ENCODE measurements at regions not wholly inside any gene's neighbourhood (a gene's known extent, or its start where the extent isn't known, plus 50 kb on each side); places are given as distances from the start of the nearest gene placed in this dataset.

DNA sequence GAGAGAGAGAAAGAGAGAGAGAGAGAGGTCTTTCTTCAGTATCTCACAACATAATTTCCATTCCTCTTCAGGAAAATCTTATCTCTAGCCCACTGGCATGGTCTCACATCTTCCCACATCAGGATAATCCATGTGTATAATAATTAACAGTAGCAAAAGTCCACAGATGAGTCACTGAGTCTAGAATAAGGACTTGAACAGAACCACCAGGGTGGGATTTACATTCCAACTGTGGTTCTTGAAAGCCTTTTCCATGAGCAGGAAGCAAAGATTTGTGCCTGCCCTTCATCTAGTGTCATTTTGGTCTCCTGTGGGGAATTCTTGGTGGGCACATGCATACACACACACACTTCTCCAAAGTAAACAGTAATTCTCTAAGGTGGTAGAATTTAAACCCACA, 107.1 kb upstream of the TCF4 start:
- Histone ChIP-seq H3K4me1 (no peaks in the 10 kb centered on the region), H3K27ac (no peak overlapping the region), H3K9me3 (no peaks in the 10 kb centered on the region), H3K27me3 (no peaks in the 10 kb centered on the region), H3K4me3 (no peak overlapping the region), H3K36me3 (no peaks in the 10 kb centered on the region)
- no peak for TF ChIP-seq POLR2A (IDR thresholded peaks at IDR 0.05)
- TF ChIP-seq EP300 (IDR thresholded peaks at IDR 0.05): no peak
- no peak for TF ChIP-seq POLR2AphosphoS5 (IDR thresholded peaks at IDR 0.05)
- TF ChIP-seq, protein P1, sequence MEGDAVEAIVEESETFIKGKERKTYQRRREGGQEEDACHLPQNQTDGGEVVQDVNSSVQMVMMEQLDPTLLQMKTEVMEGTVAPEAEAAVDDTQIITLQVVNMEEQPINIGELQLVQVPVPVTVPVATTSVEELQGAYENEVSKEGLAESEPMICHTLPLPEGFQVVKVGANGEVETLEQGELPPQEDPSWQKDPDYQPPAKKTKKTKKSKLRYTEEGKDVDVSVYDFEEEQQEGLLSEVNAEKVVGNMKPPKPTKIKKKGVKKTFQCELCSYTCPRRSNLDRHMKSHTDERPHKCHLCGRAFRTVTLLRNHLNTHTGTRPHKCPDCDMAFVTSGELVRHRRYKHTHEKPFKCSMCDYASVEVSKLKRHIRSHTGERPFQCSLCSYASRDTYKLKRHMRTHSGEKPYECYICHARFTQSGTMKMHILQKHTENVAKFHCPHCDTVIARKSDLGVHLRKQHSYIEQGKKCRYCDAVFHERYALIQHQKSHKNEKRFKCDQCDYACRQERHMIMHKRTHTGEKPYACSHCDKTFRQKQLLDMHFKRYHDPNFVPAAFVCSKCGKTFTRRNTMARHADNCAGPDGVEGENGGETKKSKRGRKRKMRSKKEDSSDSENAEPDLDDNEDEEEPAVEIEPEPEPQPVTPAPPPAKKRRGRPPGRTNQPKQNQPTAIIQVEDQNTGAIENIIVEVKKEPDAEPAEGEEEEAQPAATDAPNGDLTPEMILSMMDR (IDR thresholded peaks at IDR 0.05): no peak
- no peak for ATAC-seq

DNA sequence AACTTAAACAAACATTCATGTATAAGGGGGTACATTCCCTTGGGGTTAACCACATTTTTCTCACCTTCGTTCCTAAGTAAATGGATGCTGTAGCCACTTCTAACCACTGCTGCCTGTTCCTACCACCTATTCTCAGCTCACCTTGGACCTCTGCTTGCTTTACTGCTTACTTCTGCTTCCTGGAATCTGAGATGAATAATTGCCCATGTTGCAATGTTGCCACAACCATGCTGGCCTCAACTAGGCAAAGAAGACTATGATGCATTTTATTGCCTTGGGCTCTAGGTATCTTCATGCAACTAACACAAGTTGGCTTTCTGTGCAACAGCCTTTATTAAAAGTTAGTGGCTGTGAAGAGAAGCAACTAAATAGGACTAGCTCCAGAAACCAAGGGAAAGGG, 106.3 kb upstream of the TCF4 start:
- ATAC-seq: no peak
- TF ChIP-seq, protein P1 (IDR thresholded peaks at IDR 0.05): no peak
- Histone ChIP-seq H3K9me3 (no peaks in the 10 kb centered on the region), H3K36me3 (no peaks in the 10 kb centered on the region), H3K4me1 (no peaks in the 10 kb centered on the region), H3K4me3 (no peak overlapping the region), H3K27ac (no peak overlapping the region), H3K27me3 (no peaks in the 10 kb centered on the region)
- WGBS, 2 donors (ENCODE audit: low coverage in 1 of 2): 79 to 83% methylated on average over 1 of the region's 1 CpG

DNA sequence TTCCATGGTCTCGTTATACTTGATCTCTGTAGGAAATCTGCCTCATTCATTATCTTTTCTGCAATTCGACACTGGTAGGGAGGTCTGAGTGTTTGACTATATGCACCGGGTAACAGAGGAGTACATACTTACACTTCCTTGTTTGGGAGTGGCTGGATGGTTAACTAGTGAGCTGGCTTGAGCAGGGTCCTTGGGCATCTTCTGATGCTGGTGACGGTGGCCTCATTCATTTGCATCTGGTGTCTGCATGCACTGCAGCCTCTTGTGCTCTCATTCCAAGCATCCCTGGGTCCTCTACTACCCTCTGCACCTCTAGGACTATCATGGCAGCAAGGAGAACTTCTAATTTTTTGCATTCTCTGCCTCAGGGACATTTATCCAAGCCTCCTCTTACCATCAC, 100.0 kb upstream of the TCF4 start:
- H3K4me3 ChIP-seq: no peak overlapping the region
- TF ChIP-seq, protein P1 (IDR thresholded peaks at IDR 0.05): no peak
- TF ChIP-seq POLR2A (IDR thresholded peaks at IDR 0.05): no peak
- no peak for TF ChIP-seq EP300 (IDR thresholded peaks at IDR 0.05)
- no peak for TF ChIP-seq POLR2AphosphoS5 (IDR thresholded peaks at IDR 0.05)
- ATAC-seq: no peak
- no peaks in the 10 kb centered on the region for H3K9me3 ChIP-seq
- WGBS, 2 donors (ENCODE audit: low coverage in 1 of 2): 65 to 92% methylated on average over 2 to 4 of the region's 4 CpGs
- H3K36me3 ChIP-seq: no peaks in the 10 kb centered on the region
- H3K27me3 ChIP-seq: no peaks in the 10 kb centered on the region
- no peaks in the 10 kb centered on the region for H3K4me1 ChIP-seq
- H3K27ac ChIP-seq: no peak overlapping the region

DNA sequence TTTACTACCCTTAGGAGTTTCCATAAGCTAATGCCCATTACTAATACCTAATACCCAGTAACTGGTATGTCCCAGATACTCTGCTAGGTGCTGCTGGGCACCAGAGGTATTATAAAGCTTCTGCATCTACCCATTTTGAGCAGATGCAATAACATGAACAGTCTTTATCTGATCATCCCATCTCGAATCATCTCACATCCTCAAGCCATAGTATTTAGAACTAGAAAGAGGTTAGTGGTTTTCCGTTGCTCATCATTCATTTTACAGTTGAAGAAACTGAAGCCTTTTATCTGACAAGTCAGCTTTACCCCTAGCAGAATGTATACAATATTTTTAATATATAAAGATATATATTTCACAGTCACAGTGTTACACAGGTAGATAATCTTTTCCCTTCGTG, 99.1 kb upstream of the TCF4 start:
- whole genome bisulfite sequencing, 2 donors (ENCODE audit: low coverage in 1 of 2): 71 to 96% methylated on average over 2 to 3 of the region's 3 CpGs

DNA sequence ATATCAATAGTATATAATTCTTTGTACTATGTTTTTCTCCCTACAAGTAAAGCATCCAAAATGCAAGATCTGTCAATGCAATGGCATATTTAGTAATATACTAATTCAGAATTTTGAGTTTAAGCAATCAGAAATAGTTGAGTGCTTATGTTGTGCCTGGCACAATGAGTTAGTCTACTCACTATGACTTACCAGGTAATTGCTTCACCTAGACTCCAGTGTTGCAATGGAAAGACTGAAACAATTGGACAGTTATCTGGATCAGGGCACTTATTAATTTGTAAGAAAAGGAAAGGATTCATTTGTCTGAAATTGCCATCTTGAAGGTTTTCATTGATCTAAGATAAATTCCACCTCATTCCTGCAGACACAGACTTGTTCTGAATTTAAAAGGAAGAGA, 97.6 kb upstream of the TCF4 start:
- Histone ChIP-seq H3K36me3 (no peaks in the 10 kb centered on the region), H3K4me1 (no peaks in the 10 kb centered on the region), H3K27ac (no peak overlapping the region), H3K27me3 (no peaks in the 10 kb centered on the region), H3K4me3 (no peak overlapping the region), H3K9me3 (no peaks in the 10 kb centered on the region)
- TF ChIP-seq POLR2A (IDR thresholded peaks at IDR 0.05) (no peak), EP300 (IDR thresholded peaks at IDR 0.05) (no peak), POLR2AphosphoS5 (IDR thresholded peaks at IDR 0.05) (no peak)
- TF ChIP-seq, protein P1 (IDR thresholded peaks at IDR 0.05): no peak
- ATAC-seq: no peak

More for the DNA sequence above, 99.1 kb upstream of the TCF4 start:
- H3K27me3 ChIP-seq: no peaks in the 10 kb centered on the region
- H3K27ac ChIP-seq: no peak overlapping the region
- no peaks in the 10 kb centered on the region for H3K36me3 ChIP-seq
- TF ChIP-seq, protein P1 (IDR thresholded peaks at IDR 0.05): no peak
- TF ChIP-seq POLR2AphosphoS5 (IDR thresholded peaks at IDR 0.05) (no peak), EP300 (IDR thresholded peaks at IDR 0.05) (no peak), POLR2A (IDR thresholded peaks at IDR 0.05) (no peak)
- no peak overlapping the region for H3K4me3 ChIP-seq
- no peak for ATAC-seq
- H3K4me1 ChIP-seq: no peaks in the 10 kb centered on the region
- no peaks in the 10 kb centered on the region for H3K9me3 ChIP-seq

Data from gastroesophageal sphincter (tissue), 4 donors.